A673 (cell line): ENCODE measurements at regions not wholly inside any gene's neighbourhood (a gene's known extent, or its start where the extent isn't known, plus 50 kb on each side); places are given as distances from the start of the nearest gene placed in this dataset.
"Not testable (repeated sequence)": the region's sequence is repeated elsewhere in the genome, so short reads cannot be mapped to it uniquely, and the experiment has no call there.

Experiments used
- BruUV-seq: library from RNA; stranded (reverse); fragments of 400-500 nt; replicated peaks from 2 replicates; lab custom pipeline; 2021; lab: Mats Ljungman, UMichigan
- CTCF ChIA-PET: fragments of 300-600 bp; sonication (Branson Sonifier 250); formaldehyde crosslinking; loops from one replicate; lab custom pipeline; 2022; ENCODE audit warnings: antibody characterized with exemption; lab: Charles Lee
- POLR2A ChIA-PET: fragments of 300-600 bp; sonication (Branson Sonifier 250); formaldehyde crosslinking; loops from one replicate; lab custom pipeline; 2022; ENCODE audit warnings: antibody characterized with exemption; ENCODE audit not compliant: low non-redundant PET; lab: Charles Lee
- DNase-seq: peaks from one replicate; pipeline ENCODE4 v3.0.0-alpha.2; 2015; ENCODE audit warnings: low spot score
- H3K27ac ChIP-seq: fragments of 200-600 bp; sonication (generic); 2 replicates; pipeline ENCODE4 v1.5.1; 2016; ENCODE audit warnings: mixed run types, low read depth, mild to moderate bottlenecking, mixed read lengths, antibody characterized with exemption, low read length; ENCODE audit not compliant: poor library complexity, severe bottlenecking
- H3K27me3 ChIP-seq: fragments of 200-600 bp; sonication (generic); replicated peaks from 2 replicates; pipeline ENCODE4 v1.6.1; 2017; ENCODE audit warnings: mixed run types, low read depth, mild to moderate bottlenecking, mixed read lengths, antibody characterized with exemption, low read length; ENCODE audit not compliant: insufficient read depth, poor library complexity
- H3K36me3 ChIP-seq: fragments of 200-600 bp; sonication (generic); 2 replicates; pipeline ENCODE4 v1.6.1; 2016; ENCODE audit warnings: mixed run types, mild to moderate bottlenecking, mixed read lengths, antibody characterized with exemption, low read length; ENCODE audit not compliant: insufficient read depth, poor library complexity, severe bottlenecking
- H3K4me1 ChIP-seq: fragments of 200-600 bp; sonication (generic); 2 replicates; pipeline ENCODE4 v1.6.1; 2017; ENCODE audit warnings: mixed run types, mild to moderate bottlenecking, mixed read lengths, antibody characterized with exemption, low read length; ENCODE audit not compliant: insufficient read depth, poor library complexity, severe bottlenecking
- H3K4me3 ChIP-seq: fragments of 200-600 bp; sonication (generic); 2 replicates; pipeline ENCODE4 v1.5.1; 2016; ENCODE audit warnings: low read depth, mixed run types, mild to moderate bottlenecking, mixed read lengths, low read length; ENCODE audit not compliant: poor library complexity, severe bottlenecking
- H3K9me3 ChIP-seq: fragments of 200-600 bp; sonication (generic); 2 replicates; pipeline ENCODE4 v1.6.1; 2016; ENCODE audit warnings: mixed run types, low read depth, mild to moderate bottlenecking, mixed read lengths, antibody characterized with exemption, low read length; ENCODE audit not compliant: poor library complexity, severe bottlenecking
- CTCF ChIP-seq: fragments of 300-800, 200-600 bp; sonication (generic); conservative IDR thresholded peaks from 2 replicates; pipeline ENCODE4 v1.5.1; 2017; ENCODE audit warnings: low read depth, mild to moderate bottlenecking, antibody characterized with exemption, low read length, moderate library complexity, mixed read lengths
- EZH2 ChIP-seq: fragments of 200-600 bp; sonication (generic); IDR thresholded peaks from 2 replicates; pipeline ENCODE4 v1.6.1; 2017; ENCODE audit warnings: borderline replicate concordance, low read depth, mild to moderate bottlenecking, mixed read lengths, antibody characterized with exemption, low read length; ENCODE audit not compliant: poor library complexity, severe bottlenecking
- intact Hi-C: fragments of 100-400 bp; cut with micrococcal nuclease; formaldehyde crosslinking; loops from one replicate; pipeline ENCODE4 v1.10.0; 2022; ENCODE audit not compliant: unreplicated experiment

- TF ChIP-seq EZH2, result no peak
- no peak for DNase-seq
- intact Hi-C loops, result no loop called here
- no TSS peak for BruUV-seq
- no peak overlapping the region for H3K27ac ChIP-seq
- no peak overlapping the region for H3K4me3 ChIP-seq
- no peaks in the 10 kb centered on the region for H3K27me3 ChIP-seq
- ChIA-PET CTCF (no interaction called here), POLR2A (no interaction called here)
- no peaks in the 10 kb centered on the region for H3K9me3 ChIP-seq
- H3K36me3 ChIP-seq, result no peaks in the 10 kb centered on the region
- no peaks in the 10 kb centered on the region for H3K4me1 ChIP-seq
Measured at GRCh38 chr9:97132865-97133264, 93.9 kb upstream of the CTSV start.

GRCh38 chr9:97130864-97131263 lies 91.9 kb upstream of the CTSV start:
- H3K27me3 ChIP-seq, H3K4me3 ChIP-seq, H3K27ac ChIP-seq, BruUV-seq, intact Hi-C loops, H3K4me1 ChIP-seq, H3K36me3 ChIP-seq, DNase-seq, H3K9me3 ChIP-seq, CTCF ChIA-PET, POLR2A ChIA-PET: not testable (repeated sequence)

- H3K4me3 ChIP-seq, CTCF ChIA-PET, H3K9me3 ChIP-seq, DNase-seq, H3K27ac ChIP-seq, intact Hi-C loops, H3K4me1 ChIP-seq, H3K36me3 ChIP-seq, H3K27me3 ChIP-seq, POLR2A ChIA-PET, BruUV-seq: not testable (repeated sequence)
Measured at GRCh38 chr9:97130387-97130786, 91.4 kb upstream of the CTSV start.

GRCh38 chr9:97128919-97129318 lies 90.0 kb upstream of the CTSV start:
- CTCF ChIA-PET, result no interaction called here
- Histone ChIP-seq H3K9me3 (no peaks in the 10 kb centered on the region), H3K27ac (no peak overlapping the region), H3K36me3 (no peaks in the 10 kb centered on the region), H3K4me3 (no peak overlapping the region), H3K27me3 (no peaks in the 10 kb centered on the region), H3K4me1 (no peaks in the 10 kb centered on the region)
- TF ChIP-seq EZH2, result no peak
- no peak for TF ChIP-seq CTCF
- BruUV-seq, result no TSS peak
- no peak for DNase-seq
- POLR2A ChIA-PET, result no interaction called here
- intact Hi-C loops, result no loop called here

- ChIA-PET CTCF (no interaction called here), POLR2A (no interaction called here)
- no peak for DNase-seq
- Histone ChIP-seq H3K27me3 (no peaks in the 10 kb centered on the region), H3K36me3 (no peaks in the 10 kb centered on the region), H3K9me3 (no peaks in the 10 kb centered on the region), H3K27ac (no peak overlapping the region), H3K4me1 (no peaks in the 10 kb centered on the region), H3K4me3 (no peak overlapping the region)
- TF ChIP-seq EZH2, result no peak
- TF ChIP-seq CTCF, result no peak
- intact Hi-C loops, result no loop called here
- BruUV-seq, result no TSS peak
Measured at GRCh38 chr9:97124256-97124655, 85.3 kb upstream of the CTSV start.
